Heart right ventricle (tissue), 16 donors: ENCODE measurements at regions not wholly inside any gene's neighbourhood (a gene's known extent, or its start where the extent isn't known, plus 50 kb on each side); places are given as distances from the start of the nearest gene placed in this dataset.

Experiments used
- ATAC-seq, 8 donors: fragments of 200-7000 bp; cut with Tn5 transposase; one replicate each; pipeline ENCODE4 v1.9.1; 2020; ENCODE audit warnings: mild to moderate bottlenecking in 8 of 8, moderate library complexity in 8 of 8, moderate number of reproducible peaks in 1 of 8
- DNase-seq, 2 donors: peaks; one replicate each; pipeline ENCODE4 v3.0.0-alpha.2; 2020
- H3K27ac ChIP-seq, 10 donors: fragments of 200-600 bp; sonication (generic) in 2 of 10; one replicate each; pipeline versions ENCODE4 v1.5.0 to v1.8.0; 2020 to 2022; ENCODE audit warnings: mild to moderate bottlenecking in 3 of 10
- H3K27me3 ChIP-seq, 7 donors: fragments of 200-600 bp; one replicate each; pipeline ENCODE4 v1.8.0; 2021 to 2022; ENCODE audit warnings: mild to moderate bottlenecking in 2 of 7
- H3K36me3 ChIP-seq, 9 donors: fragments of 200-600 bp; sonication (generic) in 1 of 9; one replicate each; pipeline versions ENCODE4 v1.5.0 to v1.8.0; 2020 to 2022; ENCODE audit warnings: mild to moderate bottlenecking in 2 of 9
- H3K4me1 ChIP-seq, 9 donors: fragments of 200-600 bp; sonication (generic) in 1 of 9; one replicate each; pipeline versions ENCODE4 v1.5.0 to v1.8.0; 2020 to 2022; ENCODE audit warnings: mild to moderate bottlenecking in 4 of 9
- H3K4me3 ChIP-seq, 10 donors: fragments of 200-600 bp; sonication (generic) in 2 of 10; one replicate each; pipeline versions ENCODE4 v1.5.0 to v1.8.0; 2020 to 2022; ENCODE audit warnings: mild to moderate bottlenecking in 7 of 10, moderate library complexity in 2 of 10
- H3K9me3 ChIP-seq, 11 donors: fragments of 200-600 bp in 10 of 11; sonication (generic) in 2 of 11; one replicate each; pipeline versions ENCODE4 v1.5.0 to v1.8.0; 2013 to 2022; ENCODE audit warnings: mild to moderate bottlenecking in 2 of 11, control low read depth in 1 of 11, moderate library complexity in 1 of 11
- CTCF ChIP-seq, 9 donors: fragments of 200-600 bp; sonication (generic) in 2 of 9; IDR thresholded peaks; one replicate each; pipeline versions ENCODE4 v1.5.0 to v1.8.0; 2021 to 2022; ENCODE audit warnings: antibody characterized with exemption in 9 of 9, mild to moderate bottlenecking in 5 of 9, moderate library complexity in 1 of 9
- WGBS, 2 donors: extraction: QIAGEN DNeasy Blood & Tissue Kit; methylation state at CpG; one replicate each; pipeline ENCODE4 v1.1.7; 2013; ENCODE audit warnings: inconsistent platforms in 1 of 2; 5-methylcytosine and 5-hydroxymethylcytosine counted together
- intact Hi-C, 10 donors: fragments of 100-400 bp; cut with DNase I; formaldehyde crosslinking; loops; one replicate each; pipeline versions ENCODE4 v1.11.1 to v1.14.2; 2022
- donor health status: Arrhythmogenic right ventricular cardiomyopathy.
- donor health status: ischemic (EF 13 %, LVEDD 7.1; RV severe dilation, severe dysfunction).
- donor health status: healthy with polysubstance abuse.
- donor health status: DM: no; HTN: yes; CAD: no.
- donor health status: DM: no; HTN: no; CAD: no.
- donor health status: ischemic (EF 25% LVEDD 6.9; RV normal size, moderate dysfunction).
- donor health status: ischemic (EF 25% LVEDD 5.7; RV mildly dilated, moderate dysfunction).
- donor health status: healthy.
- donor health status: DM: yes; HTN: yes; CAD: no.
- donor health status: Ischemic cardiomyopathy.
- donor health status: ischemic (EF 35%, LVEDD 5.7; RV mildly dilated, moderate dysfunction).
- donor health status: nonischemic (EF 11% LVEDD 7.7; RV severe dilation, severe dysfunction).
- donor health status: DM: yes; HTN: yes; CAD: no.
- donor health status: PGD.
- donor health status: ischemic (EF 29% LVEDD 5.4; RV normal size, mild dysfunction).
- donor health status: nonischemic (EF 23%, LVEDD 6.1; RV moderate dilation, normal function).

GRCh38 chr2:238549866-238550265 is 123.1 kb downstream of the ASB1 start:
- WGBS, 2 donors = 85 to 92% methylated on average over 2 of the region's 2 CpGs
- peaks cover 0 to 31% (median 14%) of the 10 kb centered on the region in 11 donors for H3K9me3 ChIP-seq
- no peaks in the 10 kb centered on the region for H3K36me3 ChIP-seq
- DNase-seq (no peak), ATAC-seq (no peak)
- H3K4me1 ChIP-seq = no peaks in the 10 kb centered on the region
- intact Hi-C loops = no loop called here
- H3K27ac ChIP-seq = no peak overlapping the region
- peaks cover 0 to 18% (median 7%) of the 10 kb centered on the region in 7 donors for H3K27me3 ChIP-seq
- H3K4me3 ChIP-seq = no peak overlapping the region
- no peak for TF ChIP-seq CTCF (IDR thresholded peaks at IDR 0.05)

GRCh38 chr2:238551091-238551490 is 124.4 kb downstream of the ASB1 start:
- H3K27me3 ChIP-seq = peaks cover 0 to 14% (median 4%) of the 10 kb centered on the region in 7 donors
- H3K4me1 ChIP-seq = no peaks in the 10 kb centered on the region
- H3K36me3 ChIP-seq = no peaks in the 10 kb centered on the region
- H3K27ac ChIP-seq = no peak overlapping the region
- DNase-seq (no peak), ATAC-seq (no peak)
- WGBS, 2 donors = 86 to 89% methylated on average over 3 of the region's 3 CpGs
- TF ChIP-seq CTCF (IDR thresholded peaks at IDR 0.05) = no peak
- H3K9me3 ChIP-seq = peaks cover 0 to 31% (median 14%) of the 10 kb centered on the region in 11 donors
- intact Hi-C loops = no loop called here
- H3K4me3 ChIP-seq = no peak overlapping the region

DNA sequence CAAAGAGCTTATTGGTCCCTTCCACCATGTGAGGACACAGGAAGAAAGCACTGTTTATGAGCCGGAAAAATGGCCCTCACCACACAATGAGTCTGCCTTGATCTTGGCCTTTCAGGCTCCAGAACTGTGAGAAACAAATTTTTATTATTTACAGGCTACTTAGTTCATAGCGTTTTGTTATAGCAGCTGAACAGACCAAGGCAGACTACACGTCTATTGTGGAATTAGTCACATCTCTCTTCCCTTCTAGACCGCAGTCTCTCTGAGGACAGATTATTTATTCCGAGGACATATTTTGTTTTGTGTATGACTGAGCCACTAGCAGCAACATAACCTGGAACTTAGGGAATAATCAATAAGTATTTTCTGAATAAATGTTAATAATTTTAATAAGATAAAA is 125.5 kb downstream of the ASB1 start:
- TF ChIP-seq CTCF (IDR thresholded peaks at IDR 0.05) = no peak
- ATAC-seq = no peak
- intact Hi-C loops = no loop called here
- Histone ChIP-seq H3K27ac (no peak overlapping the region), H3K4me3 (no peak overlapping the region), H3K27me3 (peaks cover 0 to 14% (median 0%) of the 10 kb centered on the region in 7 donors), H3K36me3 (no peaks in the 10 kb centered on the region), H3K9me3 (peaks cover 0 to 29% (median 14%) of the 10 kb centered on the region in 11 donors), H3K4me1 (no peaks in the 10 kb centered on the region)
- DNase-seq = no peak
- 89 to 91% methylated on average over 5 of the region's 5 CpGs for WGBS, 2 donors

- no peaks in the 10 kb centered on the region for H3K36me3 ChIP-seq
- peaks cover 0 to 16% (median 5%) of the 10 kb centered on the region in 7 donors for H3K27me3 ChIP-seq
- no peak for TF ChIP-seq CTCF (IDR thresholded peaks at IDR 0.05)
- no peak overlapping the region for H3K27ac ChIP-seq
- no peaks in the 10 kb centered on the region for H3K4me1 ChIP-seq
- peaks cover 0 to 27% (median 14%) of the 10 kb centered on the region in 11 donors for H3K9me3 ChIP-seq
- 94% methylated on average over 4 of the region's 4 CpGs for WGBS, 2 donors
- DNase-seq (no peak), ATAC-seq (no peak)
- intact Hi-C loops = no loop called here
- no peak overlapping the region for H3K4me3 ChIP-seq
Observed at GRCh38 chr2:238553159-238553558, 126.4 kb downstream of the ASB1 start.
